SH-SY5Y (cell line): ENCODE measurements at regions not wholly inside any gene's neighbourhood (a gene's known extent, or its start where the extent isn't known, plus 50 kb on each side); places are given as distances from the start of the nearest gene placed in this dataset.

ENCODE experiments used
- GATA2 ChIP-seq: IDR thresholded peaks from 2 replicates; pipeline ENCODE4 v1.6.1; 2011; ENCODE audit warnings: mild to moderate bottlenecking, low read depth, low read length
- GATA3 ChIP-seq: IDR thresholded peaks from 2 replicates; pipeline ENCODE4 v1.6.1; 2011; ENCODE audit warnings: low read depth, mild to moderate bottlenecking, low read length, moderate library complexity

DNA sequence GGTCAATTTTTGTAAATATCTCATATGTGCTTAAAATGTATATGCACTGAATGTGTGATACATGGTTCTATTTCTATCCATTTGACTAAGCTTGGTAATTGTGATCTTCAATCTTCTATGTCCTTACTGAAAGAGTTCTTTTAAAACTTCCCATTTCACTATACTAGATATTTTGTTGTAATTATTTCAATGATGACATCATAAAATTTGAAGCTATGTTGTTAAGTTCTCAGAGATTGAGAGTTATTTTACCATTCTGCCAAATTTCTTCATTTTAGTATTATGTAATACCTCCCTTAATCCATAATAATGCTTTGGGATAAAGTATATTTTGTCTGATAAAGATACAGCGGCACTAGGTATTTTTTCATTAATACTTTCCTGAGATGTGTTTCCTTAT, 1307.3 kb downstream of the RPA4 start:
- TF ChIP-seq GATA2, result no peak
- no peak for TF ChIP-seq GATA3
